Neural cell (in vitro differentiated cells): ENCODE measurements at regions not wholly inside any gene's neighbourhood (a gene's known extent, or its start where the extent isn't known, plus 50 kb on each side); places are given as distances from the start of the nearest gene placed in this dataset.

ENCODE experiments used
- H2AFZ ChIP-seq: fragments of 200-600, 300-800 bp; sonication (generic), shearing (Covaris generic); 2 replicates; pipeline ENCODE4 v1.6.0; 2014; ENCODE audit warnings: low read depth, mild to moderate bottlenecking, antibody characterized with exemption, low read length, moderate library complexity
- H3F3A ChIP-seq: fragments of 200-600 bp; shearing (Covaris generic); 2 replicates; pipeline ENCODE4 v1.6.1; 2016; ENCODE audit warnings: mild to moderate bottlenecking, moderate library complexity, mixed read lengths, antibody characterized with exemption, low read length; ENCODE audit not compliant: insufficient read depth, poor library complexity, severe bottlenecking
- H3K27ac ChIP-seq: fragments of 200-600, 300-800 bp; sonication (generic), shearing (Covaris generic); 2 replicates; pipeline ENCODE4 v1.5.1; 2014; ENCODE audit warnings: mild to moderate bottlenecking, low read length, moderate library complexity
- H3K27me3 ChIP-seq: fragments of 300-800, 200-600 bp; sonication (generic), shearing (Covaris generic); 2 replicates; pipeline ENCODE4 v1.6.0; 2014; ENCODE audit warnings: mild to moderate bottlenecking, low read depth, low read length, moderate library complexity; ENCODE audit not compliant: insufficient read depth
- H3K36me3 ChIP-seq: fragments of 300-800, 200-600 bp; sonication (generic), shearing (Covaris generic); 2 replicates; pipeline ENCODE4 v1.5.1; 2014; ENCODE audit warnings: mild to moderate bottlenecking, antibody characterized with exemption, low read length, moderate library complexity; ENCODE audit not compliant: insufficient read depth
- H3K4me2 ChIP-seq: fragments of 300-800, 200-600 bp; sonication (generic), shearing (Covaris generic); 2 replicates; pipeline ENCODE4 v1.6.0; 2014; ENCODE audit warnings: mild to moderate bottlenecking, low read length
- H3K4me3 ChIP-seq: fragments of 300-800, 200-600 bp; sonication (generic), shearing (Covaris generic); 2 replicates; pipeline ENCODE4 v1.5.1; 2014; ENCODE audit warnings: mild to moderate bottlenecking, low read length, moderate library complexity
- H3K79me2 ChIP-seq: fragments of 200-600 bp; shearing (Covaris generic); replicated peaks from 2 replicates; pipeline ENCODE4 v1.6.0; 2014; ENCODE audit warnings: mild to moderate bottlenecking, low read length, moderate library complexity; ENCODE audit not compliant: insufficient read depth
- H3K9ac ChIP-seq: fragments of 300-800, 200-600 bp; sonication (generic), shearing (Covaris generic); 2 replicates; pipeline ENCODE4 v1.6.1; 2016; ENCODE audit warnings: mild to moderate bottlenecking, low read length, mixed read lengths
- H3K9me2 ChIP-seq: fragments of 200-600 bp; shearing (Covaris generic); 2 replicates; pipeline ENCODE4 v1.6.1; 2016; ENCODE audit warnings: mild to moderate bottlenecking, low read length, mixed read lengths; ENCODE audit not compliant: insufficient read depth
- H3K9me3 ChIP-seq: fragments of 200-600, 300-800 bp; sonication (generic), shearing (Covaris generic); 2 replicates; pipeline ENCODE4 v1.6.1; 2016; ENCODE audit warnings: mild to moderate bottlenecking, mixed run types, low read length, moderate library complexity, mixed read lengths
- H4K20me1 ChIP-seq: fragments of 200-600 bp; shearing (Covaris generic); 2 replicates; pipeline ENCODE4 v1.6.1; 2016; ENCODE audit warnings: mild to moderate bottlenecking, mixed run types; ENCODE audit not compliant: insufficient read depth
- CTCF ChIP-seq: fragments of 450-650 bp; IDR thresholded peaks from 2 replicates; pipeline ENCODE4 v1.5.1; 2014; ENCODE audit warnings: antibody characterized with exemption, mild to moderate bottlenecking, moderate library complexity; ENCODE audit not compliant: poor library complexity, severe bottlenecking
- EP300 ChIP-seq: fragments of 450-650 bp; conservative IDR thresholded peaks from 2 replicates; pipeline ENCODE4 v1.6.1; 2014; ENCODE audit warnings: antibody characterized with exemption, mild to moderate bottlenecking, moderate library complexity; ENCODE audit not compliant: poor library complexity, severe bottlenecking
- EZH2 ChIP-seq: fragments of 200-600, 300-800 bp; shearing (Covaris generic), sonication (generic); IDR thresholded peaks from 2 replicates; pipeline ENCODE4 v1.6.1; 2014; ENCODE audit warnings: antibody characterized with exemption, low read length, borderline replicate concordance, mild to moderate bottlenecking; ENCODE audit not compliant: insufficient read depth, poor library complexity, severe bottlenecking
- MXI1 ChIP-seq: fragments of 450-650 bp; conservative IDR thresholded peaks from 2 replicates; pipeline ENCODE4 v1.6.1; 2014; ENCODE audit warnings: antibody characterized with exemption, mild to moderate bottlenecking; ENCODE audit not compliant: poor library complexity, severe bottlenecking
- POLR2AphosphoS5 ChIP-seq: IDR thresholded peaks from 2 replicates; pipeline ENCODE4 v1.6.1; 2012
- RAD21 ChIP-seq: fragments of 450-650 bp; conservative IDR thresholded peaks from 2 replicates; pipeline ENCODE4 v1.6.1; 2014; ENCODE audit warnings: antibody characterized with exemption, mild to moderate bottlenecking, moderate library complexity
- SMC3 ChIP-seq: fragments of 450-650 bp; conservative IDR thresholded peaks from 2 replicates; pipeline ENCODE4 v1.6.1; 2014; ENCODE audit warnings: antibody characterized with exemption, mild to moderate bottlenecking, moderate library complexity; ENCODE audit not compliant: poor library complexity
- TAF1 ChIP-seq: IDR thresholded peaks from 2 replicates; pipeline ENCODE4 v1.6.1; 2012; ENCODE audit warnings: low read depth
- TF ChIP-seq, protein P1 (sequence below): IDR thresholded peaks from 2 replicates; pipeline ENCODE4 v1.6.1; 2012; ENCODE audit warnings: borderline replicate concordance

GRCh38 chr4:18242919-18243693 lies 221.6 kb upstream of the LCORL start:
- no peak overlapping the region for H3K4me2 ChIP-seq

DNA sequence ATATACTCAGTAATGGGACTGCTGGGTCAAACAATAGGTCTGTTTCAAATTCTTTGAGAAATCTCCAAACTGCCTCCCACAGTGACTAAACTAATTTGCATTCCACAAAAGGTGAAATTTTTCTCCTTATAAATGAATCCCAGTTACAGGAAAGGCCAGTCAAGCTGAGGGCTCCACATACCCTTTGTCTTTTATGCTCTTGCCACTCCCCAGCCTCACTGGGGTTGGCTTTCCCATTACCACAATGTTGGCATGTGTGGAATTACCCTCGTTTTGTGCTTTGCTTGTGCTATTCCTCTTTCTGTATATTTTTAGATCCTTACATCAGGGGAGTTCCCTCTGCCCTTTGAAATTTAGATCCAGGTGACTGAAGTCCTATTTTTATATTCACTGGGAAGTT lies 220.2 kb upstream of the LCORL start:
- Histone ChIP-seq H4K20me1 (no peaks in the 10 kb centered on the region), H3K27ac (no peak overlapping the region), H3K9me3 (no peaks in the 10 kb centered on the region), H3K4me3 (no peak overlapping the region), H3K36me3 (no peaks in the 10 kb centered on the region), H3K9ac (no peak overlapping the region), H3K27me3 (no peaks in the 10 kb centered on the region), H2AFZ (no peak overlapping the region), H3K4me2 (no peak overlapping the region), H3K79me2 (no peaks in the 10 kb centered on the region), H3K9me2 (no peaks in the 10 kb centered on the region), H3F3A (no peaks in the 10 kb centered on the region)
- TF ChIP-seq POLR2AphosphoS5 (no peak), SMC3 (no peak), CTCF (no peak), MXI1 (no peak)

More at GRCh38 chr4:18242919-18243693, 221.6 kb upstream of the LCORL start:
- Histone ChIP-seq H4K20me1 (no peaks in the 10 kb centered on the region), H3K4me3 (no peak overlapping the region), H3K9ac (no peak overlapping the region), H2AFZ (no peak overlapping the region), H3F3A (no peaks in the 10 kb centered on the region), H3K9me2 (no peaks in the 10 kb centered on the region), H3K36me3 (no peaks in the 10 kb centered on the region), H3K9me3 (no peaks in the 10 kb centered on the region), H3K27me3 (no peaks in the 10 kb centered on the region), H3K79me2 (no peaks in the 10 kb centered on the region), H3K27ac (no peak overlapping the region)
- no peak for TF ChIP-seq EP300
- TF ChIP-seq, protein P1, sequence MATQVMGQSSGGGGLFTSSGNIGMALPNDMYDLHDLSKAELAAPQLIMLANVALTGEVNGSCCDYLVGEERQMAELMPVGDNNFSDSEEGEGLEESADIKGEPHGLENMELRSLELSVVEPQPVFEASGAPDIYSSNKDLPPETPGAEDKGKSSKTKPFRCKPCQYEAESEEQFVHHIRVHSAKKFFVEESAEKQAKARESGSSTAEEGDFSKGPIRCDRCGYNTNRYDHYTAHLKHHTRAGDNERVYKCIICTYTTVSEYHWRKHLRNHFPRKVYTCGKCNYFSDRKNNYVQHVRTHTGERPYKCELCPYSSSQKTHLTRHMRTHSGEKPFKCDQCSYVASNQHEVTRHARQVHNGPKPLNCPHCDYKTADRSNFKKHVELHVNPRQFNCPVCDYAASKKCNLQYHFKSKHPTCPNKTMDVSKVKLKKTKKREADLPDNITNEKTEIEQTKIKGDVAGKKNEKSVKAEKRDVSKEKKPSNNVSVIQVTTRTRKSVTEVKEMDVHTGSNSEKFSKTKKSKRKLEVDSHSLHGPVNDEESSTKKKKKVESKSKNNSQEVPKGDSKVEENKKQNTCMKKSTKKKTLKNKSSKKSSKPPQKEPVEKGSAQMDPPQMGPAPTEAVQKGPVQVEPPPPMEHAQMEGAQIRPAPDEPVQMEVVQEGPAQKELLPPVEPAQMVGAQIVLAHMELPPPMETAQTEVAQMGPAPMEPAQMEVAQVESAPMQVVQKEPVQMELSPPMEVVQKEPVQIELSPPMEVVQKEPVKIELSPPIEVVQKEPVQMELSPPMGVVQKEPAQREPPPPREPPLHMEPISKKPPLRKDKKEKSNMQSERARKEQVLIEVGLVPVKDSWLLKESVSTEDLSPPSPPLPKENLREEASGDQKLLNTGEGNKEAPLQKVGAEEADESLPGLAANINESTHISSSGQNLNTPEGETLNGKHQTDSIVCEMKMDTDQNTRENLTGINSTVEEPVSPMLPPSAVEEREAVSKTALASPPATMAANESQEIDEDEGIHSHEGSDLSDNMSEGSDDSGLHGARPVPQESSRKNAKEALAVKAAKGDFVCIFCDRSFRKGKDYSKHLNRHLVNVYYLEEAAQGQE, result peak; percentile 29

- Histone ChIP-seq H3K36me3 (no peaks in the 10 kb centered on the region), H3K4me3 (no peak overlapping the region), H3K27ac (no peak overlapping the region), H2AFZ (no peak overlapping the region), H3F3A (no peaks in the 10 kb centered on the region), H3K9me3 (no peaks in the 10 kb centered on the region), H3K79me2 (no peaks in the 10 kb centered on the region), H3K4me2 (no peak overlapping the region), H3K9me2 (no peaks in the 10 kb centered on the region), H3K9ac (no peak overlapping the region), H3K27me3 (no peaks in the 10 kb centered on the region), H4K20me1 (no peaks in the 10 kb centered on the region)
- TF ChIP-seq, protein P1, result no peak
- TF ChIP-seq SMC3 (no peak), EZH2 (no peak), EP300 (no peak), CTCF (no peak), MXI1 (no peak), RAD21 (no peak), TAF1 (no peak)
These were observed 212.6 kb upstream of the LCORL start for GRCh38 chr4:18234108-18234507.
